ENCODE measurements at regions not wholly inside any gene's neighbourhood (a gene's known extent, or its start where the extent isn't known, plus 50 kb on each side); places are given as distances from the start of the nearest gene placed in this dataset.

DNA sequence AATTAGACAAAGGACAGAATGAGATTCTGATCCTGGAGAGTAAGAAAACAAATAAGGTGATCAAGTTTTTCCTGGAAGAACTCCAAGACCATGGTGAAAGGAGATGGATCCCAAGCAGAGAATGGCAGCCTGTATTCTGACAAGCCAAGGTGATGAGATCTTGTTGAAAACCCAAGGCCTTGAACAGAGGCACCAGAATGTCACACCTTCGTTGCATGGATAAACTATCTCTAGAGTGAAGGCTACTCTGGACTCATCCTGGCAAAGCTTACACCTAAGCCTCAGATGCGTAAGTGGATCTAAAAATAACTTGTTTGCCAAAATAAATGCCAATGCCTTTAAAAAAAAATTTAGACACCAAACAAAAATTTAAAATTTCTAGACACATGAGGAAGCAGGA lies 605.9 kb downstream of the ETNK1 start:
- Histone ChIP-seq H3K4me1 (ENCODE audit: control insufficient read depth, extremely low read depth, insufficient read depth, low read length) (no peaks in the 10 kb centered on the region), H3K79me2 (ENCODE audit: control insufficient read depth, insufficient read depth, low read length) (no peaks in the 10 kb centered on the region)

GRCh38 chr12:23236066-23236780 lies 611.3 kb downstream of the ETNK1 start:
- Histone ChIP-seq H3K4me1 (ENCODE audit: control insufficient read depth, extremely low read depth, insufficient read depth, low read length) (no peaks in the 10 kb centered on the region), H3K9ac (ENCODE audit: insufficient read depth, low read length) (no peak overlapping the region), H3K79me2 (ENCODE audit: control insufficient read depth, insufficient read depth, low read length) (no peaks in the 10 kb centered on the region), H3K4me2 (ENCODE audit: extremely low read depth, insufficient read depth, low read length) (no peak overlapping the region), H3K36me3 (ENCODE audit: control insufficient read depth, insufficient read depth, low read length) (no peaks in the 10 kb centered on the region), H4K20me1 (ENCODE audit: control insufficient read depth, extremely low read depth, insufficient read depth, low read length) (no peaks in the 10 kb centered on the region), H2AFZ (ENCODE audit: low read length) (no peak overlapping the region), H3K9me3 (ENCODE audit: control insufficient read depth, insufficient read depth, low read depth, low read length) (no peaks in the 10 kb centered on the region), H3K27me3 (ENCODE audit: control insufficient read depth, insufficient read depth, low read length) (no peaks in the 10 kb centered on the region), H3K4me3 (replicated peaks in 1 of 4; ENCODE audit: control extremely low read depth in 1 of 4, insufficient read depth in 1 of 4, low read depth in 3 of 4, low read length in 4 of 4) (no peak overlapping the region), H3K27ac (ENCODE audit: insufficient read depth, low read length) (no peak overlapping the region)
- TF ChIP-seq EZH2 (IDR thresholded peaks at IDR 0.05; ENCODE audit: low read length, missing control alignments) = no peak
- TF ChIP-seq, protein P1, sequence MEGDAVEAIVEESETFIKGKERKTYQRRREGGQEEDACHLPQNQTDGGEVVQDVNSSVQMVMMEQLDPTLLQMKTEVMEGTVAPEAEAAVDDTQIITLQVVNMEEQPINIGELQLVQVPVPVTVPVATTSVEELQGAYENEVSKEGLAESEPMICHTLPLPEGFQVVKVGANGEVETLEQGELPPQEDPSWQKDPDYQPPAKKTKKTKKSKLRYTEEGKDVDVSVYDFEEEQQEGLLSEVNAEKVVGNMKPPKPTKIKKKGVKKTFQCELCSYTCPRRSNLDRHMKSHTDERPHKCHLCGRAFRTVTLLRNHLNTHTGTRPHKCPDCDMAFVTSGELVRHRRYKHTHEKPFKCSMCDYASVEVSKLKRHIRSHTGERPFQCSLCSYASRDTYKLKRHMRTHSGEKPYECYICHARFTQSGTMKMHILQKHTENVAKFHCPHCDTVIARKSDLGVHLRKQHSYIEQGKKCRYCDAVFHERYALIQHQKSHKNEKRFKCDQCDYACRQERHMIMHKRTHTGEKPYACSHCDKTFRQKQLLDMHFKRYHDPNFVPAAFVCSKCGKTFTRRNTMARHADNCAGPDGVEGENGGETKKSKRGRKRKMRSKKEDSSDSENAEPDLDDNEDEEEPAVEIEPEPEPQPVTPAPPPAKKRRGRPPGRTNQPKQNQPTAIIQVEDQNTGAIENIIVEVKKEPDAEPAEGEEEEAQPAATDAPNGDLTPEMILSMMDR (conservative IDR thresholded peaks at IDR 0.05 in 1 of 2, IDR thresholded peaks at IDR 0.05 in 1 of 2; ENCODE audit: low read depth in 1 of 2, low read length in 2 of 2) = no peak
- no peak for DNase-seq (ENCODE audit: low read depth in 2 of 2)

More for the DNA sequence above, 605.9 kb downstream of the ETNK1 start:
- TF ChIP-seq, protein P1 (conservative IDR thresholded peaks at IDR 0.05 in 1 of 2, IDR thresholded peaks at IDR 0.05 in 1 of 2; ENCODE audit: low read depth in 1 of 2, low read length in 2 of 2) = no peak
- no peak for TF ChIP-seq EZH2 (IDR thresholded peaks at IDR 0.05; ENCODE audit: low read length, missing control alignments)
- Histone ChIP-seq H4K20me1 (ENCODE audit: control insufficient read depth, extremely low read depth, insufficient read depth, low read length) (no peaks in the 10 kb centered on the region), H2AFZ (ENCODE audit: low read length) (no peak overlapping the region), H3K4me3 (replicated peaks in 1 of 4; ENCODE audit: control extremely low read depth in 1 of 4, insufficient read depth in 1 of 4, low read depth in 3 of 4, low read length in 4 of 4) (no peak overlapping the region), H3K4me2 (ENCODE audit: extremely low read depth, insufficient read depth, low read length) (no peak overlapping the region), H3K36me3 (ENCODE audit: control insufficient read depth, insufficient read depth, low read length) (no peaks in the 10 kb centered on the region), H3K27me3 (ENCODE audit: control insufficient read depth, insufficient read depth, low read length) (no peaks in the 10 kb centered on the region), H3K27ac (ENCODE audit: insufficient read depth, low read length) (no peak overlapping the region), H3K9me3 (ENCODE audit: control insufficient read depth, insufficient read depth, low read depth, low read length) (no peaks in the 10 kb centered on the region), H3K9ac (ENCODE audit: insufficient read depth, low read length) (no peak overlapping the region)
- DNase-seq (ENCODE audit: low read depth in 2 of 2) = no peak

DNA sequence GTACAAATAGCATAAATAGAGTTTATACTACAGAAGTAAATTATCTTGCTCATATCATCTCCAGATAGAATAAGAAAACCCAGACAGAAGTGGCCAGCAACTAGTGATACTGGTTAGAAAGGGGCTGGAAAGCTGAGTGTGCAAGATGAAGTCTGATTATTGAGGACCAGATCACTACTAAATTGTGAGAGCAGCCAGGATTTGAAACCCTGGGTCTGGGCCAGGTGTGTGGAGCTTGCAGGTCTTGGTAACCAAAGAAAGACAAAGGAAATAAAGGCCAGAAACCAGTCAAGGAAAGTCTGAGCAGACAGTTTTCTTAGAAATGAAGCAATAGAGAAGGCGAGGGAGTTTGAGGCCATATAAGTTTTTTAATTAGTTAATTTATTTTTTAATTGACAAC lies 611.8 kb downstream of the ETNK1 start:
- Histone ChIP-seq H3K4me2 (ENCODE audit: extremely low read depth, insufficient read depth, low read length) (no peak overlapping the region), H4K20me1 (ENCODE audit: control insufficient read depth, extremely low read depth, insufficient read depth, low read length) (no peaks in the 10 kb centered on the region), H3K4me3 (replicated peaks in 1 of 4; ENCODE audit: control extremely low read depth in 1 of 4, insufficient read depth in 1 of 4, low read depth in 3 of 4, low read length in 4 of 4) (no peak overlapping the region), H3K9me3 (ENCODE audit: control insufficient read depth, insufficient read depth, low read depth, low read length) (no peaks in the 10 kb centered on the region), H3K4me1 (ENCODE audit: control insufficient read depth, extremely low read depth, insufficient read depth, low read length) (no peaks in the 10 kb centered on the region), H3K36me3 (ENCODE audit: control insufficient read depth, insufficient read depth, low read length) (no peaks in the 10 kb centered on the region), H3K79me2 (ENCODE audit: control insufficient read depth, insufficient read depth, low read length) (no peaks in the 10 kb centered on the region), H3K27me3 (ENCODE audit: control insufficient read depth, insufficient read depth, low read length) (no peaks in the 10 kb centered on the region), H3K27ac (ENCODE audit: insufficient read depth, low read length) (no peak overlapping the region), H3K9ac (ENCODE audit: insufficient read depth, low read length) (no peak overlapping the region), H2AFZ (ENCODE audit: low read length) (no peak overlapping the region)
- TF ChIP-seq, protein P1 (conservative IDR thresholded peaks at IDR 0.05 in 1 of 2, IDR thresholded peaks at IDR 0.05 in 1 of 2; ENCODE audit: low read depth in 1 of 2, low read length in 2 of 2) = no peak
- no peak for TF ChIP-seq EZH2 (IDR thresholded peaks at IDR 0.05; ENCODE audit: low read length, missing control alignments)
- no peak for DNase-seq (ENCODE audit: low read depth in 2 of 2)
